HTR-8/SVneo (cell line): ENCODE measurements at regions not wholly inside any gene's neighbourhood (a gene's known extent, or its start where the extent isn't known, plus 50 kb on each side); places are given as distances from the start of the nearest gene placed in this dataset.
"Not testable (repeated sequence)": the region's sequence is repeated elsewhere in the genome, so short reads cannot be mapped to it uniquely, and the experiment has no call there.

ENCODE experiments used
- DNase-seq: peaks from one replicate; pipeline ENCODE4 v3.0.0; 2011; ENCODE audit warnings: low spot score, mixed read lengths; ENCODE audit not compliant: insufficient read length
- FAIRE-seq: peaks from 2 replicates; lab custom pipeline; 2011; peaks lifted over from hg19 to GRCh38; lab: Jason Lieb, UNC

DNA sequence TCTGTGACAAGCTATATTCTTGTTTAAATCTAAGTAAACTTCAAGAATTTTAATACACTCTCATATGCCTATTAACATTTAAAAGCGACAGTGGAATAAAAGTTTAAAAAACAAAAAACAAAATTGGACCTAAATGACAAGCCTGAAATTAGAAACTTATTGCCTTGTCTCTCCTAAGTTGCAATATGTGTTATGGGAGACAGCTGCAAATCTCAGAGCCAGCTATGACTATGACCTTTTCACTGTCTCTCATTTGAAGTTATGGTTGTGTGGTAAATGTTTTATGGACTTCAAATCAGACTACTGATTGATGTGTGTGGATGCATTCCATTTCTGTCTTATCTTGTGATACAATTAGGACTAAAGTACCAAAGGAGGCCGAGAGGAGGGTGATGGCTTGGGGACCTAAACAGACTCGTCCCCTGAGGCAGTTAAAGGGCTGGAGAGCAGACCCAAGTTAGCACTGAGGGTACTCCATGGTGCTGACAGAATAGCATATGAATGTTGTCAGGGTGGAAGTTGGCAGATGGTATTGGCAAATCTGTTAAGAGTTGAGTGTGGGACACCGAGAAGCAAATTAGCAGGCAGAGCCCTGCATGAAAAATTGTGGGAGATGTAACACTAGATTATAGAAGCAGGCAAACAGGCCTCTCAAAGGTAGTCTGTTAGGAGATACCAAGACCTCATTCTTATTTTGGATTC lies 930.1 kb upstream of the MAN1A1 start:
- no peak for DNase-seq
- no peak for FAIRE-seq

DNA sequence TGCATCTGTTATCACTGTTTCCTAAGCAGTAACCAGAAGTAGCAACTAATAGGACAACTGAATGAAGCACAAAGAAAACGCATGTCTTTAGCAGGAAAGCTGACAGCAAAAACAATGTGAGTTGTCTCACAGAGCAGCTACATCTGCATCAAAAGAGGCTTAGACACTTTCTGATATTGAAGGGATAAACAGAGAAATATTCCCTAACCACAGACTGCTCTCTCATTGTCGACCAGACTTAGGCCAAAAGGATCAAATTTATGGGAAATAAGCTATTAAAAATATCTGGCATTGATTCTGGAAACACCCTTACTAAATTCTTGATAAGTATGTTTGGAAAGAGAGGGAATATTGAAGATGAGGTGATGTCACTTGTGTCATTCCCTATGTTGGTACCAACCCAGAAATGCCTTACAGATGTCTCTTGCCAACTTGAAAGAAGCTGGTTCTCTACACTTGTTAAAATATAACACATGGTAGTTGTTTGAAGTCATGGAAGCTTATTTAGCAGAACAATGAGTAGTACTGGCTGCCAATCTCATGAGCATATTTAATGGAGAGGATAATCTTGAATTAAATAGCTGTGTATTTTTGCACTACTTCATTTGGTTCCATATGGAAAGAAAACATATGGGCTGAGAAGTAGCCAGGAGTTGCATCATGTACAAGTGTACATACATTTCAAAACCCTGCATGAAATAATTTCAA lies 929.3 kb upstream of the MAN1A1 start:
- no peak for DNase-seq

DNA sequence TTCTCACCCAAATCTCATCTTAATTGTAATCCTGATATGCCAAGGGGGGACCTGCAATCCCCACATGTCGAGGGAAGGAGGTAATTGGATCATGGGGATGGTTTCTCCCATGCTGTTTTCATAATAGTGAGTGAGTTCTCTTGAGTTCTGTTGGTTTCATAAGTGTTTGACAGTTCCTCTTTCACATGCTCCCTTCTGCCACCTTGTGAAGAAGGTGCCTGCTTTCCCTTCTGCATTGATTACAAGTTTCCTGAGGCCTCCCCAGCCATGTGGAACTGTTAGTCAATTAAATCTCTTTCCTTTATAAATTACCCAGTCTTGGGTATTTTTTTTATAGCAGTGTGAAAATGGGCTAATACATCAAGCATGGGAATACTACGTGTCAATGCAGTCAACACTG lies 925.0 kb upstream of the MAN1A1 start:
- FAIRE-seq (no peak), DNase-seq (no peak)

More for the DNA sequence above, 929.3 kb upstream of the MAN1A1 start:
- FAIRE-seq: no peak

DNA sequence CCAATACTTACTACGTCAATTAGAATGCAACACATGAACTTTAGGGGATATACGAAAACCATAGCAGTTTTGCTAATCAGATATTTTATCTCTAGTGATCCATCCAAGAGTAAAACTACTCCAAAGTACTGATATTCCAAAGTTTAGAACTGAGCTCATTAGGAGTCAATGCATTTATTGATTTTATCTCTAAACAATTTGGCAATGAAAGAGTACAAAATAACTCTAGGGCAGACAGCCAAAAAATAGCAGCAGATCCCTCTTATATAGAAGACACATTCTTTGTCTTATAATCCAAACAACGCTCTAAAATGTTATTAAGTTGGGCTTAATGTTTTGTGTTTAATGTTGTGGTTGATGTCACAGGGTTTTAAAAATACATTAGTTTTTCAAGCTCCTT lies 923.9 kb upstream of the MAN1A1 start:
- no peak for FAIRE-seq
- DNase-seq: no peak

DNA sequence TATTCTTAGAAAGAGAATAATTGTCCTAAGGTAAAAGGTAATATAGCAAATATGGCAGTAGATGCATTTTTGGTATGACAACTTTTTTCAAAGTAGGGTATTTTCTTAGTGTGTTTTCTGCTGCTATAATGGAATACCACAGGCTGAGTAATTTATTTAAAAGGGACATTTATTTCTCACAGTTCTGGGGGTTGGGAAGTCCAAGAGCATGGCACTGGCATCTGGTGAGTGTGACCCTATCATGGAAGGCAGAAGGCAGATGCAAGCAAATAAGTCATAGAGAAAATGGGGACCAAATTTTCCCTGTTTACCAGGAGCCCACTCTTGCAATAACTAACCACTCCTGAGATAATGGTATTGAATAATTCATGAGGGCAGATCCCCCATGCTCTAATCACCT lies 922.5 kb upstream of the MAN1A1 start:
- FAIRE-seq (no peak), DNase-seq (no peak)

DNA sequence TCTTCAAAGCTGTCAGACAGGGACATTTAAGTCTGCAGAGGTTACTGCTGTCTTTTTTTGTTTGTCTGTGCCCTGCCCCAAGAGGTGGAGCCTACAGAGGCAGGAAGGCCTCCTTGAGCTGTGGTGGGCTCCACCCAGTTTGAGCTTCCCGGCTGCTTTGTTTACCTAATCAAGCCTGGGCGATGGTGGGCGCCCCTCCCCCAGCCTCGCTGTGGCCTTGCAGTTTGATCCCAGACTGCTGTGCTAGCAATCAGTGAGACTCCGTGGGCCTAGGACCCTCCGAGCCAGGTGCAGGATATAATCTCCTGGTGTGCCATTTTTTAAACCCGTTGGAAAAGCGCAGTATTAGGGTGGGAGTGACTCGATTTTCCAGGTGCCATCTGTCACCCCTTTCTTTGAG lies 918.7 kb upstream of the MAN1A1 start:
- FAIRE-seq, DNase-seq: not testable (repeated sequence)

DNA sequence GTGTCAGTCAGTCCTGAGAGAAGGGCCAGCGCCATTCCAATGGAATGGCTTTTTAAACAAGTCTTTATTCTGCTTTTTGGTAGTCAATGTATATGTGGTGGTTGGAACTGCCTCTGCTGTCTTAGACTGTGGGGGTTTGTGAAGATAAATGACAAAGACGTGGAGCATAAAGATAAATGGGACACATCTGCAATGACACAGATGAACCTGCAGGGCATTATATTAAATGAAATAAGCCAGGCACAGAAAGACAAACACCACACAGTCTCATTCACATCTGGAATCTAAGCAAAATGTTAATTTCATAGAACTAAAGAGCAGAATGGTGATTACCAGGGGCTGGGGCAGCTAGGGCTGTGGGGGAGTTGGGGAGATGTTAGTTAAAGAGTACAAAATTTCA lies 912.8 kb upstream of the MAN1A1 start:
- no peak for FAIRE-seq
- DNase-seq: no peak

DNA sequence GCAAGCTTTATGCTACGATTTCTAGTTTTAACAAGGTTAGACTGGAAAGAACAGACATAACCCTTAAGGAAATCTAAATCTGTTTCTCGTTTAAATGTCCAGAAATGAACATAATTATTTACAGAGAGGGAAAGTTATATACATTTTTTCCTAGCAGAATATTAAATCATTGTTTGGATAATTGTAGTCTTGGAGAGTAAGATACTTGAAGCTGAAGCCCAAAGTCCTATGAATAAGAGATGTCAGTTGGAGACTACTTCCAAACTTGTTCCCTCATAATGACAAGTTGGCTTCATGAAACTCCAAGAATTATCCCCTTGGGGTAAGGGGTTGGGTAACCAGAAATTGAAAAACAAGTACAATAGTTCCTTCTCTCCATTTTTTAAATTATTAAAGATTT lies 911.1 kb upstream of the MAN1A1 start:
- no peak for DNase-seq
- FAIRE-seq: no peak

DNA sequence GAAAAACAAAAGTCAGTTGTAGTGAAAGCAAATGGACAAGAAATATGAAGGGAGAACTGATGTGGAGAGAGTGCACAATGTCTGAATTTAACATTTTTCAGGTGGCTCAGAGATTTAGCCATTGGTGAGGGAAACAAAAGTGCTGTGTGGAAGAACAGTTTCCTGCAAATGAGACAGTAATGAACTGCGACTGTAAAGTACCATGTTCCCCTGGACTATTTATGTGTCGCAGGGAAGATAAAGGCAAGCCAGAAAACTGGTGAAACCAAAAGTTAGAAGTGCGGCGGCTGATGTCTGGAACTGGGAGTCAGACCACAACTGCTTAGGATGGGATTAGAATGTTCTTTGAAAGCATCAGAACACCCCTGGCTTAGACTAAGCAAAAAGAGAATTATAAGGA lies 905.1 kb upstream of the MAN1A1 start:
- DNase-seq: no peak
- no peak for FAIRE-seq

DNA sequence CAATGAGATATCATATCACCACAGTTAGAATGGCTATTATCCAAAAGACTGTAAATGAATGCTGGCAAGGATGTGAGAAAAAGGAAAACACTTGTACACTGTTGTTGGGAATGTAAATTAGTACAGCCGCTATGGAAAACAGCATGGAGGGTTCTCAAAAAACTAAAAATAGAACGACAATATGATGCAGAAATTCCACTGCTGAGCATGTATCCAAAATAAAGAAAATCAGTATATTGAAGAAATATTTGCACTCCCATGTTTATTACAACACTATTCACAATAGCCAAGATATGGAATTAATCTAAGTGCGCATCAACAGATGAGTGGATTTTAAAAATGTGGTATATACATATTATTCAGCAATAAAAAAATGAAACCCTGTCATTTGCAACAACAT lies 898.9 kb upstream of the MAN1A1 start:
- FAIRE-seq (no peak), DNase-seq (no peak)

DNA sequence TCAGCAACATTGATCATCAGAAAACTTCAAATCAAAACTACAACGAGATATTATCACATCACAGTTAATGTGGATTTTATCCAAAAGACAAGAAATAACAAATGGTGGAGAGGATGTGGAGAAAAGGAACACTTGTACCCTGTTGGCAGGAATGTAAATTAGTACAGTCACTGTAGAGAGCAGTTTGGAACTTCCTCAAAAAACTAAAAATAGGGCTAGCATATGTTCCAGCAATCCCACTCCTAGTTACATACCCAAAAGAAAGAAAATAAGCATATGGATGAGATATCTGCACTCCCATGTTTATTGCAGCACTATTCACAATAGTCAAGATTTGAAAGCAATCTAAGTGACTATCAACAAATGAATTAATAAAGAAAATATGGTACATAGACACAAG lies 887.7 kb upstream of the MAN1A1 start:
- DNase-seq: no peak
- FAIRE-seq: no peak

DNA sequence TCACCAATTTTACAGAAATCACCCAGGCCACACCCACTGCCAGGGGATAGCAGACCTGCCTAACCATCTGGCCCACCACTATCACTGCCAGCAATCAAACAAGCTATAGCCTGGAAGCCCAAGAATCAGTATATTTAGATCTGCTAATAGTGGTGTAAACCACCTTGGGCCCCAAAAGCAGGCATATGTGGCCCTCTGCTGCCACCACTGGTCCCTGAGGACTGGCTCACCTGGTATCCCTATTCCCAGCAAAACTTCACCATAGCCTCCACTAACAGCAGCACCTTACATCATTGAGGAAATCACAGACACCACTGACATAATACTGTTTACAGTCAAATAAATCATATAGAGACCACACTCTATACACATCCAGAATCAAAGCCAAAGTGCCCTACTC lies 880.4 kb upstream of the MAN1A1 start:
- no peak for DNase-seq
- no peak for FAIRE-seq

DNA sequence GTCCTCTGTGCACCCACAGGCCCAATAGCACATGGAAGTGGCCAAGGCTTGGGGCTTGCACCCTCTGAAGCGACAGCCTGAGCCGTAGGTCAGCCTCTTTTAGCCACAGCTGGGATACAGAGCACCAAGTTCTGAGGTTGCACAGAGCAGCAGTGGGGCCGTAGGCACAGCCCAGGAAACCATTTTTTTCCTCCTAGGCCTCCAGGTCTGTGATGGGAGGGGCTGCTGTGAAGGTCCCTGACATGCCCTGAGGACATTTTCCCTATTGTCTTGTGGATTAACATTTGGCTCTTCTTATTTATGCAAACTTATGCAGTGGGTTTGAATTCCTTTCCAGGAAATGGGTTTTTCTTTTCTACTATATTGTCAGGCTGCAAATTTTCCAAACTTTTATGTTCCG lies 878.7 kb upstream of the MAN1A1 start:
- no peak for DNase-seq
- FAIRE-seq: no peak

DNA sequence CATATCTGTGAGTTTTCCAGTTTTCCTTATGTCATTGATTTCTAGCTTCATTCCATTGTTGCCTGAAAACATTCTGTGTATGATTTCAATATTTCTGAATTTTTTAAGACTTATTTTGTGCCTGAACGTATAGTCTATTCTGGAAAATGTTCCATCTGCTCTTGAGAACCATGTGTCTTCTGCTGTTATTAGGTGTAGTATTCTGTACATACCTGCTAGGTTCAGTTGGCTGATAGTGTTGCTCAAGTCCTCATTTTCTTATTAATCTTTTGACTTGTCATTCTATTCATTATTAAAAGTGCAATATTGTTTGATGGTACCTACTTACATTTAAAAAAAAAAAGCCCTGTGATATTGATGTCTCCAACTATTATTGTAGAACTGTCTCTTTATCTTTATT lies 869.8 kb upstream of the MAN1A1 start:
- no peak for DNase-seq
- no peak for FAIRE-seq

DNA sequence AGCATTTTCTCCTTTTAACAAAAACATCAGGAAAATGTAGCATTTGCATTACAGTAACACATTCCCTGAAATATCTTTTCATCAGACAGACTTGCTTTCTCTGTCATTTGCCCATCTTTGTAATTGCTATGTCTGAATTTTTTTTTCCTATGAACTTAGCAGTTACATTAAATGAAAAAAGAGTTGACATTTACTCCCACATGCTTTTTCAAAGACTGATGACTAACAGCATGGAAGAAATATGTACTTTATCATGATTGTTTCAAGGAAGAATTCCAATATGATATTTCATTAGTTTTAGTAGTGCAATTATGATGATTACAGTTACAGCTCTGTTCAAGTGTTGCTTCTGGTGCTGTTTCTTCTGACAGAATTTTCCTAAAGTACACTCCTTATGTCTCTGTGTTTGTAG lies 864.5 kb upstream of the MAN1A1 start:
- no peak for DNase-seq
- no peak for FAIRE-seq

DNA sequence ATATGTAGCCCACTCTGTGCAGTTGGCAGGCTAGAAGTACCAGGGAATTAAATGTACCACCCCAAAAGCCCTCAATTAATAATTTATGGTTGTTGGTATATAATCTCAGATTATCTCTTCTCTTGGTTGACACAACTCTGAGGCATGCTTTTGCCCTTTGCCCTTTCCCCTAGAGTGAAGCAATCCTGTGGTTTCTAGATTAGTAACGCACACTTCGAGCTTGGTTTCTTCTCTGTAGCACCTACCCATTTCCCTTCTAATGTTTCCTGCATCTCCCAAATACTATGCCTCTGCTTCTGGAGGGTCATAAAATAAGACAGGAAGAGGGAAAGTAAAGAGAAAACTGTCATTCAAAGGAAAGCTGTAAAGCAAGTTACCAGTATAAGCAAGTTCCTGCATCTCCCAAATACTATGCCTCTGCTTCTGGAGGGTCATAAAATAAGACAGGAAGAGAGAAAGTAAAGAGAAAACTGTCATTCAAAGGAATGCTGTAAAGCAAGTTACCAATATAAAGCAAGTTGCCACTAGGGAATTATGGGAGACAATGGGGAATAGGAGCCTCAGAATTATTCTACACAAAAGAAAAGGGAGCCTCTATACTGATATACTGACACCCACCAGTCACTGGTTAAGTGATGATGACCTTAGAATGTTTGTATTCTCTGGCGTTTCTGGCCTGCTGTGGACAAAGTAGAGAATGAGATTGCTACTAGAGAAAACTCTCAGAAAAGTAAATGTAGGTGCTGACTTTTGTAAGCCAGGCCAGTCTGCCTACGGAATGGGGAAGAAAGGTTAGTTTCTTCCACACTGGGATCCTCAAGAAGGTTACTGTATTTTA lies 862.6 kb upstream of the MAN1A1 start:
- no peak for DNase-seq
- FAIRE-seq: no peak

DNA sequence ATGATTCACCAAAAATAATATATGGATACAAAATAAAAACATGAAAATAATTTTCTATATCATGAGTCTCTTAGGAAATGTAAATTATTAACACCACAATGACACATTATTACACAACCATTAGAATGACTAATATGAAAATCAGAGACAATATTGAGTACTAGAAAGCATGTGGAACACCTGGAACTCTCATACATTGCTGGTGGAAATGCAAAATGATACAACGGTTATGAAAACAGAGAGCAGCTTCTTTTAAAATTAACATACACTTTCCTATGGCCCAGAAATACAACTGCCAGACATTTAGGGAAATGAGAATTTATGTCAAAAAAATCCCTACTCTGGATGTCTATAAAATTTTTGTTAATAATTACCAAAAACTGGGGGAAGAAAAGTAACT lies 853.3 kb upstream of the MAN1A1 start:
- no peak for FAIRE-seq
- no peak for DNase-seq

DNA sequence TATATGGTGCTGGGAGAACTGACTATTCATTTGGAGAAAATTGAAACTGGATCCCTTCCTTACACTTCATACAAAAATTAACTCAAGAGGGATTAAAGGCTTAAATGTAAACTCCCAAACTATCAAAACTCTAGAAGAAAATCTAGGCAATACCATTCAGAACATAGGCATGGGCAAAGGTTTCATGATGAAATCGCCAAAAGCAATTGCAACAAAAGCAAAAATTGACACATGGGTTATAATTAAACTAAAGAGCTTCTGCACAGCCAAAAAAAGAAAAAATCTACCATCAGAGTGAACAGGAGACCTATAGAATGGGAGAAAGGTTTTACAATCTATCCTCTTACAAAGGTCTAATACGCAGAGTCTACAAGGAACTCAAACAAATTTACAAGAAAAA lies 851.3 kb upstream of the MAN1A1 start:
- FAIRE-seq: no peak
- no peak for DNase-seq

DNA sequence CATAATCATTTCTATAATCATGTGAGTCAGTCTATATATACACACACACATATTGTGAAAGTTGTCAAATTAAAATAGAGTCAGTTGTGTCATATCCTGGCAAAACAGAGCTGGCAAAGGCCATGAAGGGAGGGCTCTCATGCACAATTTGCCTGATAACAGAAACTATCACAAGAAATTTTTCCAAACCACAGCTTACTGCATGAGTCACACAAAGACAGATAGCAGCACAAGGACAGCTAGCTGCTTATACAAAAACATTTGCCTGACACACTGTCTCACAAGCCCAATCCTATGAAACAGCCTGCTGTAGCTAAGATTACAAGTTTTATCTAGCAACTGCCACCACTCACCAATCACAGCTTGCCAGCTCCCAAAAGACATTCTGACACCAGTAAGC lies 848.5 kb upstream of the MAN1A1 start:
- no peak for FAIRE-seq
- no peak for DNase-seq

DNA sequence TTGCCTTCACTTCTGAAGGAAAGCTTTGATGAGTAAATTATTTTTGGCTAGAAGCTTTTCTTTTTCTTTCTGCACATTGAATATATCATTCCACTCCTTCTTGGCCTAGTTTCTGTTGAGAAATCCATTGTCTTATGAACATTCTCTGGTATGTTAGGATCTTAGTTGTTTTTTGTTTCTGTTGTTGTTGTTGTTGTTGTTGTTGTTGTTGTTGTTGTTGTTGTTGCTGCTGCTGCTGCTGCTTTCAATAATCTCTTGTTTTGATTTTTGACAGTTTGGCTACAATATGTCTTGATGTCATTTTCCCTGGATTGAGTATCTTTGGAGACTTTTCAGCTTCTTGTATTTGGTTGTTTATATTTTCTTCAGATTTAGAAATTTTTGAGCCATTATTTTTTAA lies 836.5 kb upstream of the MAN1A1 start:
- DNase-seq (no peak), FAIRE-seq (no peak)

DNA sequence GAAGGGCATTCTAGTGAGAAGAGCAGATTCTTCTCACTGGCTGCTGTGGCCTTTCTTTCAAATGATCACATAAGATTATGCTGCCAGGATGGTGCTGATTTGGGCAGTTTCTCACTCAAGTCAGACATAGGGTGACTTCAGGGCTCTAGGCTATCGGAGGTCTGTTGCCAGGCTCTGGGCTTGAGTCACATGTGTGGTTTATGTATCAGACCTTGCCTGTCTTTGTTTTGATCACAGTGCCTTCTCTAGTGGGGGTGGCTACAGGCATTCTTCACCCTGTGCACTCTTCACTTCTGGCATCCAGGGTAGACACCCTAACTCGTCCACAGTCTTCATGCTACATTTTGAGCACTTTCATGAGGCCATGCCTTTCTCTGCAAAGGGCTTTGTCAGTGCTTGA lies 823.7 kb upstream of the MAN1A1 start:
- no peak for DNase-seq
- FAIRE-seq: no peak
